ENCODE measurements at regions not wholly inside any gene's neighbourhood (a gene's known extent, or its start where the extent isn't known, plus 50 kb on each side); places are given as distances from the start of the nearest gene placed in this dataset.
"Not testable (repeated sequence)": the region's sequence is repeated elsewhere in the genome, so short reads cannot be mapped to it uniquely, and the experiment has no call there.

- no peak for DNase-seq
These were observed 103.1 kb upstream of the LSM6 start for GRCh38 chr4:146072376-146072775.

- DNase-seq = no peak
These were observed 104.1 kb upstream of the LSM6 start for GRCh38 chr4:146071390-146071789.

- DNase-seq = no peak
These were observed 112.4 kb upstream of the LSM6 start for GRCh38 chr4:146063143-146063542.

GRCh38 chr4:146062340-146062739 is 113.2 kb upstream of the LSM6 start:
- no peak for DNase-seq

- no peak for DNase-seq
These were observed 113.7 kb upstream of the LSM6 start for GRCh38 chr4:146061610-146062334.

- DNase-seq = no peak
These were observed 115.7 kb upstream of the LSM6 start for GRCh38 chr4:146059865-146060264.

GRCh38 chr4:146059151-146059550 is 116.4 kb upstream of the LSM6 start:
- DNase-seq = no peak

GRCh38 chr4:146058531-146058930 is 117.0 kb upstream of the LSM6 start:
- no peak for DNase-seq

GRCh38 chr4:146054676-146055075 is 116.1 kb upstream of the ZNF827 start:
- DNase-seq = no peak

- no peak for DNase-seq
These were observed 115.3 kb upstream of the ZNF827 start for GRCh38 chr4:146053891-146054290.

GRCh38 chr4:146051728-146052391 is 113.2 kb upstream of the ZNF827 start:
- no peak for DNase-seq

- no peak for DNase-seq
These were observed 112.6 kb upstream of the ZNF827 start for GRCh38 chr4:146051223-146051622.

GRCh38 chr4:146049802-146050201 is 111.2 kb upstream of the ZNF827 start:
- no peak for DNase-seq

- not testable (repeated sequence) for DNase-seq
These were observed 109.1 kb upstream of the ZNF827 start for GRCh38 chr4:146047768-146048167.

- DNase-seq = no peak
These were observed 102.7 kb upstream of the ZNF827 start for GRCh38 chr4:146041139-146042004.

- no peak for DNase-seq
These were observed 102.0 kb upstream of the ZNF827 start for GRCh38 chr4:146040623-146041022.

GRCh38 chr4:146033149-146033548 is 94.5 kb upstream of the ZNF827 start:
- peak in 1 of 2 experiments; percentile 5 for DNase-seq

- DNase-seq = no peak
These were observed 93.7 kb upstream of the ZNF827 start for GRCh38 chr4:146032234-146032860.

GRCh38 chr4:146029939-146030710 is 91.5 kb upstream of the ZNF827 start:
- no peak for DNase-seq

- DNase-seq = no peak
These were observed 90.5 kb upstream of the ZNF827 start for GRCh38 chr4:146029147-146029546.

- DNase-seq = no peak
These were observed 89.1 kb upstream of the ZNF827 start for GRCh38 chr4:146027761-146028160.

- DNase-seq = no peak
These were observed 84.8 kb upstream of the ZNF827 start for GRCh38 chr4:146023334-146023967.
